HG02884 (cell line): ENCODE measurements at regions not wholly inside any gene's neighbourhood (a gene's known extent, or its start where the extent isn't known, plus 50 kb on each side); places are given as distances from the start of the nearest gene placed in this dataset.
A peak's percentile ranks its signal among the peaks of the same experiment; 100 is the strongest.
"Not testable (repeated sequence)": the region's sequence is repeated elsewhere in the genome, so short reads cannot be mapped to it uniquely, and the experiment has no call there.

Source experiments
- ATAC-seq: cut with Tn5 transposase; IDR thresholded peaks from one replicate; pipeline ENCODE4 v1.9.1; 2021; ENCODE audit warnings: mild to moderate bottlenecking, moderate library complexity; ENCODE audit not compliant: unreplicated experiment

DNA sequence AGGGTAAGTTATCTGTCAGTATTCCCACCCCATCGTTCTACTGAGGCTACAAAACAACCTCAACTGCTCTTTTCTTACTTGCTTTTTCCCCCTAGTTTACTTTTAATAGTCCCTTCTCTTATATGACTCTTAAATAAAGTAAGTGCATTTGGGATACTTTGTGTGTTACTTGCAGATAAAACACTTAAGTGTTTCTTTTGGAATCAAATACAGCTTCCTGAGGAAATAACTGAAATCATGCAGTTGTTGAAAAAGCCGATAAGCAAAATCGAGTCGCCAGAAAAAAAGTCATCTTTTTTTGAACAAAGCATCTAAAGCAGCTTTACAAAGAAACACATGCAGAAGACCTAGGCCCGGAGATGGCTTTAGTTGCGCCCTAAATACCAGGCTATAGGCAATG lies 53.5 kb upstream of the EPB41L4A start:
- ATAC-seq, result no peak

DNA sequence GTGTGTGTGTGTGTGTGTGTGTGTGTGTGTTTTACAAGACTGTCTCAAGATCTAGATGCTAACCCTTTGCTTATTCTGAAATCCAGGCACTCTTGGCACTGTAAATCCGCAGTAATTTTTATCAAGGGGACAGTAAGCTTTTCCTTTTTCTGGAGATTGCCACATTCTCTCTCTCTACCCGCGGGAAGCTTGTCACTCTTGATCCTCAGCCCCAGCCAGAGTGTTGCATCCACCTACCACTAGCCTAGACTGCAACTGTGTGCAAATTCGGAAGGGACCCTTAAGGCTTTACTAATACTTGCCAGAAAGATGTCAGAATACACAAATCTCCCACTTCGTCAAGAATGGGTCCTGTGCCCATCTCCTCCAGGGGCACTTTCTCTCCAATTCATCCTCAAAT lies 54.9 kb upstream of the EPB41L4A start:
- no peak for ATAC-seq

DNA sequence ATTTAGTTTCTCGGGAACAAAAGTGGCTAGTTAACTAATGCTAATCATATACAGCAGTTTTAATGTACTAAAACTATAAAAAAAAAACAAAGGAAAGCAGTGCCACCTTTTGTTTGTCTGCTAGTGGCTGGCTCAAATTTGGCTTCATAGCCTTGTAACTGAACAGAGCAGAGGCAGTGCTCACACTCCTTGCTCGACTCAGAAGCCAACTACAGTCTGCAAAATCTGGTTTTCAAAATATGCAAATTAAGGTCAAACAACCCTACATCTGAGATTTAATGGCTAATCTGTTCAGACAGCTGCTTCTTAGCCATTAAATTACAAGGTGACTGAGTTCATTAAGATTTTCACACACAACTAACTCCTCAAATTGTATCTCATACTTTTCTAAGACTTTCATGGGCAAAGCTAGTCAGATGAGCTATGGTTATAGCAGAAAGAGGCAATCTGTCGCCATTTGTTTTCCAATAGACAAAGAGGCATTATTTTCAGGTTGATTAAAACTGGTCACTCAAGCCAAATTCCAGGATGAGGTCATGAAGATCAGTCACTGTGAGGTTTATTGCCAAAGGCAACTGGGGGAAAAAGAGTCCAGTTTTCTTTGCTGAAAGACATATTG lies 56.8 kb upstream of the EPB41L4A start:
- no peak for ATAC-seq

DNA sequence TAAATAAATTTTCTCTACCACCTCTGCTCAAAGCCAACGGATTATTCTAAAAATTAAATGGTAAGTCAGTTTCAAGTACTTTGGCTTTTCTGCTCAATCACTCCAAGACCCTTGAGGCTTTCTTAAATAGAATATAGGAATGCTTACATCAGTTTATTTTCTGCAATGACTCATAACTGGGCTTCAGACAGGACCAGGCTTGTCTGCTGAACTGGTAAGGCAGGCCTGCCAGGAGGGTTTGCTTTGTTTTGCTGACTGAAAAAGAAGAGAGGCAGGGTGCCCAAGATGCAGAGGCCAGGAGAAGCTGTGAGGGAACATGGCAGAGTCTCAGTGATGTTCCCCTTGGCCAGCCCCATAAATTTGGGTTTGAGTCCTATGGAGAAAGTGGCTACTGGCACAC lies 60.3 kb upstream of the EPB41L4A start:
- no peak for ATAC-seq

DNA sequence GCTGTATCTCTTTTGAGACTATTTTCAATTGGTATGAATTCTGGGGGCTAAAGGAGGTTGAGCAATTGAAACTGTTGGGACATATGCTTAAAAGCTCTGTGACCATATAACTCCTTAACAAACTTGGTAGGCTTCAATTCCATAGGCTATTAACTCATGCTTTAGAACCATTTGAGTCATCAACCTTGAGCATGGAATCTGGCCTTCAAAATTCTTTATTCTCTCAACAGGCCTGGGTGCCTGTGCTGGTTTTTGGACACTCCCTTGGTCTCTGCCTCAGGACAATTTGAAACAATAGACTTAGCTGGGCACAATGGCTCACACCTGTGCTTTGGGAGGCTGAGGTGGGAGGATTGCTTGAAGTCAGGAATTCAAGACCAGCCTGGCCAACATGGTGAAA lies 61.4 kb upstream of the EPB41L4A start:
- ATAC-seq, result no peak

DNA sequence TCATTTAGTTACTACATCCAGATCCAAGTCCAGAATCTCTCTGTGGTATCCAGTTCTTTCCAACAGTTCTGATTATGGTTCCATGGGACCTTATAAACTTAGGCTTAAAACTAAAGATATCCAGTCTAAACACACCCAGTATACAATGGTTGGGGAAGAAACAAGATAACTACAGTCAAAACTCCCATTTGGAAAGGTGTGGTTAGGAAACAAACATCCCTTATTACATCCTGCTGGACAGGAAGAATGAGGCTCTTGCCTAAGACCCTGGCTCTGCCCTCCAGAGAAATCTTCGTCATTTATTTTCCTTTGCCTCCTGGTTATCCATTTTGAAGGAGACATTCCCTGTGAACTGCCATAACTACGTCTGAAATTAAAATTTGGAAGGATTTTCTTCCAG lies 64.6 kb upstream of the EPB41L4A start:
- ATAC-seq, result no peak

DNA sequence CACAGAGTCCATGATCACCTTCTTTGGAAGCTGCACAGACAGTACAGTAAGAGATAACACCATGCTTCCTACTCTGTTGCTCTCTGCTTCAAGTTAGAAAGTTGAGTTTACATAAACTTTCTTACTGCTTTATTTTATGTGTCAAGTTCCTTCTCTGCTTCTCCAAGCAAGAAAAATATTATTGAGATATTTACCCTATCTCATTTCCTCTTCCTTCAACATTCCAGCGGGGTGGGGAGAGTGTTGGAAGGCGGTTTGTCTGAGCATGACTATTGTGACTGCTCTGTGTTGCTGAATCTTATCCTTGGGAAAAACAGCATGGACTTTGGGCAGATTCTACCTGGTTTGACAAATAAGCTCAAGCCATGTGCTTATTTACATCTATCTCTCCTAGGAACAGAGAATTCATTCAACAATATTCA lies 66.9 kb upstream of the EPB41L4A start:
- ATAC-seq, result no peak

DNA sequence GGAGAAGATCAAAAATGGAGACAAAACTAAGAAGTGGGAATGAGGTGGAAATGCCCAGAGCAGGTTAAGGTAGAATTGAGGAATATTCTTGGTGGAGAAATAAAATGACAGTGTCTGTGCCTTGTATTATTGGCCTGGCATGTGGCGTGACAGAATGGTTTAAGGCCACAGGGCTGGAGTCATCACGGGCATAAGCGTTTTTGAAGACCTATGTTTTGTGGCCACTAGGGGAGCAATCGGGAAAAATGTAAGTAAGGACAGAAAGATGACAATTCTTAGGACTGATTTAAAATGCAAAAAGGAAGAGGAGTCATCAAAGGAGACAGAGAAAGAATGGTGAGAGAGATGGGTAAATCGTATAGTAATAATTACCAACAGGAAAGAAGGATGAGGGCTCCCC lies 72.2 kb upstream of the EPB41L4A start:
- no peak for ATAC-seq

DNA sequence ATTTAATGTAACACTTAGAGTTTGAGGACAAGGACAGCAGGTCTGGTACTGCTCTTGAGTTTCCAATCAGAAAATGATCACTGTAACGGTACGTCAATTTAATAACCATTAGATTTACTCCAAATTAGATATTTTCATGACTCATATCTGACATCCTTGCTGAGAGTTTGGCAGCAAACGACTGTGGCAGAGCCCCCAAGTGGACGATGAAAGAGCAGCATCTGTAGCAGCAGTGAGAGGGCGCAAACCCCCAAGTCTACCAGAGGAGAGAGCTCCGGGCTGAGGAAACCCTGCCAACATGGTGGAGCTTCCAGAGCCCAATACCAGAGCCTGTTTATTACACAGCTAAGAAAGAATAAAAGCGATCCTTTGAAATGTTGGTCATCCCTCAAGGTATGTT lies 73.2 kb upstream of the EPB41L4A start:
- ATAC-seq, result peak; percentile 95

DNA sequence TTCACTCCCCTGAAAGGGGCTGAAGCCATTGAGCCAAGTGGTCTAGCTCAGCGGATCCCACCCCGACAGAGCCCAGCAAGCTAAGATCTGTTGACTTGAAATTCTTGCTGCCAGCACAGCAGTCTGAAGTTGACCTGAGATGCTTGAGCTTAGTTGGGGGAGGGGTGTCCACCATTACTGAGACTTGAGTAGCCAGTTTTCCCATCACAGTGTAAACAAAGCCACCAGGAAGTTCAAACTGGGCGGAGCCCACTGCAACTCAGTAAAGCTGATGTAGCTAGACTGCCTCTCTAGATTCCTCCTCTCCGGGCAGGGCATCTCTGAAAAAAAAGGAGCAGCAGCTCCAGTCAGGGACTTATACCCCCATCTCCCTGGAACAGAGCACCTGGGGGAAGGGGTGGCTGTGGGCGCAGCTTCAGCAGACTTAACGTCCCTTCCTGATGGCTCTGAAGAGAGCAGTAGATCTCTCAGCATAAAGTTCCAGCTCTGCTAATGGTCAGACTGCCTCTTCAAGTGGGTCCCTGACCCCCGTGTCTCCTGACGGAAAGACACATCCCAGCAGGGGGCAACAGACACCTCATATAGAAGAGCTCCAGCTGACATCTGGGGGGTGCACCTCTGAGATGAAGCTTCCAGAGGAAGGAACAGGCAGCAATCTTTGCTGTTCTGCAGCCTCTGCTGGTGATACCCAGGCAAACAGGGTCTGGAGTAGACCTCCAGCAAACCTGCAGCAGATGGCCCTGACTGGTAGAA lies 84.8 kb upstream of the EPB41L4A start:
- not testable (repeated sequence) for ATAC-seq

DNA sequence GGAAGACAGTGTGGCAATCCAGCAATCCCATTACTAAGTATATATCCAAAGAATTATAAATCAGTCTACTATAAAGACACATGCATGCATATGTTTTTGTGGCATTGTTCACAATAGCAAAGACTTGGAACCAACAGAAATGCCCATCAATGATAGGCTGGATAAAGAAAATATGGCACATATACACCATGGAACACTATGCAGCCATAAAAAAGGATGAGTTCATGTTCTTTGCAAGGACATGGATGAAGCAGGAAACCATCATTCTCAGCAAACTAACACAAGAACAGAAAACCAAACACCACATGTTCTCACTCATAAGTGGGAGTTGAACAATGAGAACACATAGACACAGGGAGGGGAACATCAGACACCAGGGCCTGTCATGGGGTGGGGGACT lies 90.0 kb upstream of the EPB41L4A start:
- ATAC-seq, result not testable (repeated sequence)

DNA sequence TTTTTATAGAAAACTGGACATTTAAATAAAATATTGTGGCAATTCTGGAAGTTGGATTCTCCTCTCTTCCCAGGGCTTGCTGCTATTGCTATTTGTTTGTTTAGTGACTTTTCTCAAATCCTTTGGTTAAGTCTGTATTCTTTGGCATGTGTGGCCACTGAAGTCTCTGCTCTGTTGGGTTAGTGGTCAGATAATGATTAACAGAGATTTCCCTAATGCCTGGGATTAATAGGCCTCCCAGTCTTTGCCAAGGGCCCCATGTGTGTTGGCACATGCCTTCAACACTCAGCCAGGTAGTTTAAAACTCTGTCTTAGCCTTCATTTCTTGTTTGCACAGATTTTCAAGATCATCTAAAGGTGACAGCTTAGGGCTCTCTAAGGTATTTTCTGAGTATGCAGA lies 92.8 kb upstream of the EPB41L4A start:
- ATAC-seq, result no peak

DNA sequence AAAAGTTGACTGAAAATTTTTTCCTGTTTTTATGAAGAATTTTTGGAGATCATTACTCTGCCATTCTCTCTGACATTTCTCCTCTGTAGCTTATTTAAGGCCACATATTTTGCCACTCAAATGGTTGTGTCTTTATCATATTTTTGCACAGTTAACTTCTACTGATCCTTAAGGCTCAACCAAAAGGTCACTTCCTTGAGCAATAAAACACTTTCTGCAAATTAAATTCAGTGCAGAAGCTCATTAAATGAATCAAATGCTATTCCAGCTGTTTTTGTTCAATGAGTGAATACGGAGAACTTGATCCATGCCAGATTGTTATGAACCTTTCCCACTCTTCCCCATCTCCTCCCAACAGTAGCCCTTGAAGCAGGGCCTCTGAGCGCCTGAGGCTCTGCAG lies 93.8 kb upstream of the EPB41L4A start:
- ATAC-seq, result no peak

DNA sequence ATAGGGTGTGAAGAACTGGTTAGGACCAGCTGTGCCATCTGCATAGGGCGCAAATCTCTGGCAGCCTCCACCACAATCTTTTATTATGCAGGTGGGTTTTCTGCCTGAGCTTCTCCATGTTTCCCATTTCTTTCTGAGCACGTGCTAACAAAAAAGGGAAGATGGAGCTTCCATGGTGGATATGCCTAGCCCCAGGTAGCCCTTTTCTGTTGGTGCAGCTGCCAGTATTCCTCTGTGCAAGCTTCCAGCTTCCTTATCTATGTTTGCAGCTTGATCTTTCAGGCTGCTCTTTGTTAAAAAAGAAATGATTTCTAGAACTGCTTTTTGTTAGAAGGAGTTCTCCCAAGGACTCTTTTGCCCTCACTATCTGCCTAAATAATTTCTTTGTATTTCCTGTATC lies 95.0 kb upstream of the EPB41L4A start:
- no peak for ATAC-seq

DNA sequence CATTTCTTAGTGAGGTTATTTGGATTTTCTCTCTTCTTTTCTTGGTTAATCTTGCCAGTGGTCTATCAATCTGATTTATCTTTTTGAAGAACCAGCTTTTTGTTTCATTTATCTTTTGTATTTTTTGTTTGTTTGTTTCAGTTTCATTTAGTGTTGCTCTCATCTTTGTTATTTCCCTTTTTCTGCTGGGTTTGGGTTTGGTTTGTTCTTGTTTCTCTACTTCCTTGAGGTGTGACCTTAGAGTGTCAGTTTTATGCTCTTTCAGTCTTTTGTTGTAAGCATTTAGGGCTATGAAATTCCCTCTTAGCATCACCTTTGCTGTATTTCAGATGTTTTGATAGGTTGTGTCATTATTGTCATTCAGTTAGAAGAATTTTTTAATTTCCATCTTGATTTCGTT lies 101.4 kb upstream of the EPB41L4A start:
- not testable (repeated sequence) for ATAC-seq

DNA sequence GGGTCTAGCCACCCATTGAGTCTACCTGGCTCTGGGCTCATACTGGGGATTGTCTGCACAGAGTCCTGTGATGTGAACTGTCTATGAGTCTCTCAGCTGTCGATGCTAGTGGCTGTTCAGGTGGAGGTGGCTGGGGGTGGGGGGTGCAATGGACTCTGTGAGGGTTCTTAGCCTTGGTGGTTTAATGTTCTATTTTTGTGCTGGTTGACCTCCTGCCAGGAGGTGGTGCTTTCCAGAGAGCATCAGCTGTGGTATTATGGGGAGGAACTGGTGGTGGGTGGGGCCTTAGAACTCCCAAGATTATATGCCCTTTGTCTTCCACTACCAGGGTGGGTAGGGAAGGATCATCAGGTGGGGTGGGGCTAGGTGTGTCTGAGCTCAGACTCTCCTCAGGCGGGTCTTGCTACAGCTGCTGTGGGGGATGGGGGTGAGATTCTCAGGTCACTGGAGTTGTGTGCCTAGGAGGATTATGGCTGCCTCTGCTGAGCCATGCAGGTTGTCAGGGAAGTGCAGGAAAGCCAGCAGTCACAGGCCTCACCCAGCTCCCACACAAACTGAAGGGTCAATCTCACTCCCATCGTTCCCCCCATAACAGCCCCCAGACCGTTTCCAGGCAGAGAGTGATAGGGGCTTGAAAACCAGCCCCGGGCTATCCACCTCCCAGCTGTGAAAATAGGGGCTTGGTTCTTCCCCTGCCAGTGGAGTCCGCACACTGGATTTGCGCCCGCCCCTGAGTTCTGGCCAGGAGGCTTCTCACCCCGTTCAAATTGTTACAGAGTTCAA lies 104.0 kb upstream of the EPB41L4A start:
- peak; percentile 44 for ATAC-seq

DNA sequence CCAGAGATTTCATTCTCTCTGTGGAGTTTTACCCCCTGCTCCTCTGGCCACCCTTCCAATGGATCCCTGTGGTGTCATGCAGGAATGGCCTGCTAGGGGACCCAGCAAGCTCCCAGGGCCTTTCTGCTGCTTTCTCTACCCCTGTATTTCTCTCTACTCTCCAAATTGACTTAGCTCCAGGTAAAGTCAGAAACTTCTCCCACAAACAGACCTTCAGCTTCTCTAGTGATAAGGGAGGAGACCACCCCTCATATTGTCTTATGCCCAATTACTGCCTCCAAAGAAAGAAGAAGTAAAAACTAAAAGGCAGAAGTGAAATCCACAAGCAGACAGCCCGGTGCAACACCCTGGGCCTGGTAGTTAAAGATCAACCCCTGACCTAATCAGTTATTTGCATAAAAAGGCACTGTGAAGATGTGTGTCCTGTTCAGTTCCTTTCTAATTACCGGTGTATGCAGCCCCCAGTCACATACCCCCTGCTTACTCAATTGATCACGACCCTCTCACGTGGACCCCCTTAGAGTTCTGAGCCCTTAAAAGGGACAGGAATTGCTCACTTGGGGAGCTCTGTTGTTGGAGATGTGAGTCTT lies 104.7 kb upstream of the EPB41L4A start:
- peak; percentile 57 for ATAC-seq

DNA sequence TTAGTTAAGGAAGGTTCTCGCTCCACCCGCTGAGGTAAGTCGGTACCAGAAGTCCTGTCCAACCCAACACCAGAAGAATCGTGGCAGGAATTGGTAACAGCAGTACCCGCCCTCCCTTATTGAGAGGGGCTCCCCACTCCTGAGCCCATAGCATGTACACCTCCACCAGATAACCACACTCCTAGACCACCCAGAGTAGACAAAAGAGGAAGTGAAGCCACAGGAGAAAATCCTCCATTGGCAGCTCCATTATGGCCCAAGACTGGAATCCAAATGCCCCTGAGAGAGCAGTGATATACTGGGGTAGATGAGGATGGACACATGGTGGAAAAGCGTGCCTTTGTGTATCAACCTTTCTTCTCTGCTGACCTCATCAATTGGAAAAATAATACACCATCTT lies 106.1 kb upstream of the EPB41L4A start:
- no peak for ATAC-seq

DNA sequence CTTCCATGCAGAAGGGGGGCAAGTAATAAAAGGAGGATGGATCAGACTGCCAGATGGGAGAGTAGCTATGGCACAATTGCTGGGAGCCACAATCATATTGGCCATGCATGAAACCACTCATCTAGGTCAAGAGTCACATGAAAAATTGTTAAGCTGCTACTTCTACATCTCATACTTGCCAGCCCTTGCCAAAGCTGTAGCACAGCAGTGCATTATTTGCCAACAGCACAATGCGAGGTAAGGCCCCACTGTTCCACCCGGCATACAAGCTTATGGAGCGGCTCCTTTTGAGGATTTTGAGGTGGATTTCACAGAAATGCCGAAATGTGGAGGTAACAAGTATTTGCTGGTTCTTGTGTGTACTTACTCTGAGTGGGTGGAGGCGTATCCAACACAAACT lies 109.9 kb upstream of the EPB41L4A start:
- ATAC-seq, result no peak

DNA sequence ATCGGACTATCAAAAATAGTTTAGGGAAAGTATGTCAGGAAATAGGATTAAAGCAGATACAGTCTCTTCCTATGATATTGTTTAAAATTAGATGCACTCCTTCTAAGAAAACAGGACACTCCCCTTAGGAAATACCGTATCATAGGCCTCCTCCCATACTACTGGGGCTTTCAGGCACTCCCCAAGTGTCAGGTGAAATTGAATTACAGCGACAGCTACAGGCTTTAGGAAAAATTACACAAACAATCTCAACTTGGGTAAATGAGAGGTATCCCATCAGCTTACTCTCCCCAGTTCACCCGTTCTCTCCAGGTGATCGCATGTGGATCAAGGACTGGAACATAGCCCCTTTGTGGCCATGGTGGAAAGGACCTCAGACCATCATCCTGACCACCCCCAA lies 110.4 kb upstream of the EPB41L4A start:
- ATAC-seq, result no peak

DNA sequence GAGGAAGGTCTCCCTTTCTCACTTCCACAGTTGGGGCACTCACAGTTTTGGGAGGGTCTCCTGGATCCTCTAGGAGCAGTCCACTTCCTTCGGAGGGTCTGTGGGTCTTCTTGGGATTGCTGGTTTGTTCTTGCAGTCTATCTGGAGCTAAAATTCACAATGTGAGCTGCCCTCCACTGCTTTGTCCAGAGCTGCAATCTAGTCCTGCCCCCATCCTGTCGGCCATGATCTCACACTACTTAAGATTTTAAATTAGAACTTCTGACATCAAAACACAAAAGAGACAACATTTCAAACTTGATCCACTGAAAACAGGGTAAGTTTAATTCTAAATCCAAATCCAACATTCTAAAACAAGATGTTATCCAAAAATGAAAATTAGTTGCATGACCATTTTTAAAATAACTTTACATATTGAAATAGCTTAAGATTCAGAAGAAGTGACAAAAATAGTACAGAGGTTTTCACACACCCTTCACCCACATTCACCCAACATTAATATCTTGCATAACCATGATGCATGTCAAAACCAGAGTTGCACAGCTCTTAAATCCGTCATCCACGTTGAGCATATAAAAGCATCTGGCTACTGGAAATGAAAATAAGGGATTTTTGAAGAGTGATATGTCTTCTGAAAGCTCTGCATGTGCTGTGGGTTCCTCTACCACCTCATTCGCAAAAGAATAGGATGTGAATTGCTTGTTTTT lies 113.7 kb upstream of the EPB41L4A start:
- ATAC-seq, result peak; percentile 53
